Nephron (organoid): ENCODE measurements at regions not wholly inside any gene's neighbourhood (a gene's known extent, or its start where the extent isn't known, plus 50 kb on each side); places are given as distances from the start of the nearest gene placed in this dataset.

Experiments used
- H3K27ac Mint-ChIP-seq, 3 experiments: 2 replicates each; pipeline ENCODE4 v1.8.0; 2020; ENCODE audit warnings: mixed read lengths in 3 of 3, mild to moderate bottlenecking in 2 of 3, moderate library complexity in 1 of 3
- H3K27me3 Mint-ChIP-seq: 2 replicates; pipeline ENCODE4 v1.8.0; 2021; ENCODE audit warnings: low read depth, mild to moderate bottlenecking, moderate library complexity, mixed read lengths
- H3K36me3 Mint-ChIP-seq: 2 replicates; pipeline ENCODE4 v1.8.0; 2020; ENCODE audit warnings: low read depth, mixed read lengths
- H3K4me1 Mint-ChIP-seq: 2 replicates; pipeline ENCODE4 v1.8.0; 2020; ENCODE audit warnings: mixed read lengths
- H3K4me3 Mint-ChIP-seq, 3 experiments: 2 replicates each; pipeline ENCODE4 v1.8.0; 2020; ENCODE audit warnings: mild to moderate bottlenecking in 3 of 3, mixed read lengths in 3 of 3, moderate library complexity in 2 of 3
- H3K9me3 Mint-ChIP-seq: 2 replicates; pipeline ENCODE4 v1.8.0; 2020; ENCODE audit warnings: mixed read lengths
- TF ChIP-seq, protein P1 (sequence below), 3 experiments: fragments of 200-600 bp; sonication (generic); IDR thresholded peaks; one replicate each; pipeline ENCODE4 v1.5.0; 2021; ENCODE audit warnings: antibody characterized with exemption in 3 of 3; ENCODE audit not compliant: unreplicated experiment in 3 of 3

DNA sequence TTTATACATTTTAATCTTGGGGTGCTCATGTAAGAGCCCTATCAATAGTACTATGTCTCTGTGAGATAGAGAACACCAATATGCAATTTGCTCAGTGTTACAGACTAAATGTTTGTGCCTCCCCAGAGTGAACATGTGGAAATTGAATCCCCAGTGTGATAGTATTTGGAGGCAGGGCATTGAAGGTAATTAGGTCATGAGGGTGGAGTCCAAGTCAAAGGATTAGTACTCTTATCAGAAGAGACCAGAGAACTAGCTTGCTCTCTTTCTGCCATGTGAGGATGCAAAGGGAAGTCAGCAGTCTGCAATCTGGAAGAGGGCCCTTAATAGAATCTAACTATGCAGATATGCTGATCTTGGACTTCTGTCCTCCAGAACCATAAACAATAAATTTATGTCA, 1317.0 kb downstream of the STIM2 start:
- Mint-ChIP-seq H3K4me3 (no peak overlapping the region), H3K36me3 (no peaks in the 10 kb centered on the region), H3K4me1 (no peaks in the 10 kb centered on the region), H3K27ac (no peak overlapping the region), H3K27me3 (no peaks in the 10 kb centered on the region), H3K9me3 (no peaks in the 10 kb centered on the region)
- TF ChIP-seq, protein P1, sequence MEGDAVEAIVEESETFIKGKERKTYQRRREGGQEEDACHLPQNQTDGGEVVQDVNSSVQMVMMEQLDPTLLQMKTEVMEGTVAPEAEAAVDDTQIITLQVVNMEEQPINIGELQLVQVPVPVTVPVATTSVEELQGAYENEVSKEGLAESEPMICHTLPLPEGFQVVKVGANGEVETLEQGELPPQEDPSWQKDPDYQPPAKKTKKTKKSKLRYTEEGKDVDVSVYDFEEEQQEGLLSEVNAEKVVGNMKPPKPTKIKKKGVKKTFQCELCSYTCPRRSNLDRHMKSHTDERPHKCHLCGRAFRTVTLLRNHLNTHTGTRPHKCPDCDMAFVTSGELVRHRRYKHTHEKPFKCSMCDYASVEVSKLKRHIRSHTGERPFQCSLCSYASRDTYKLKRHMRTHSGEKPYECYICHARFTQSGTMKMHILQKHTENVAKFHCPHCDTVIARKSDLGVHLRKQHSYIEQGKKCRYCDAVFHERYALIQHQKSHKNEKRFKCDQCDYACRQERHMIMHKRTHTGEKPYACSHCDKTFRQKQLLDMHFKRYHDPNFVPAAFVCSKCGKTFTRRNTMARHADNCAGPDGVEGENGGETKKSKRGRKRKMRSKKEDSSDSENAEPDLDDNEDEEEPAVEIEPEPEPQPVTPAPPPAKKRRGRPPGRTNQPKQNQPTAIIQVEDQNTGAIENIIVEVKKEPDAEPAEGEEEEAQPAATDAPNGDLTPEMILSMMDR (IDR thresholded peaks at IDR 0.05; ENCODE audit: unreplicated experiment in 3 of 3): no peak

DNA sequence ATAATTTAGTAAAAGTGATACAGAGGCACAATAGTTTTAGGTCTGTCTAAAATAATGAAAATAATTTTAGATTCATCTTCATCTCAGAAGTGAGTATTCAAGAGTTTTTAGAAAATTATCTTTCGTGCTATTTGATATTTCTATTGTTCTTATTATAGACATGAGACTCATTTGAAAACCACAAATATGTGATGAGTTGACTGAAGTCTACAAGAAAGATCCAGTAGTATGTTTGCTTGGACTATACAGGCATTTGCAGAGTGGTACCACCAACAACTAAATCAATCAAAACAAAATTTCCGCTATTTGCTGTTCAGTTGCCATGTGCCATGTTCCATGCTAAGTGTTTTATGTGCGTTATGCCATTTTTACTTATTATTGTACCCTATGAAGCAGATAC, 1318.5 kb downstream of the STIM2 start:
- H3K4me1 Mint-ChIP-seq: no peaks in the 10 kb centered on the region
- H3K27ac Mint-ChIP-seq: no peak overlapping the region
- H3K36me3 Mint-ChIP-seq: no peaks in the 10 kb centered on the region

DNA sequence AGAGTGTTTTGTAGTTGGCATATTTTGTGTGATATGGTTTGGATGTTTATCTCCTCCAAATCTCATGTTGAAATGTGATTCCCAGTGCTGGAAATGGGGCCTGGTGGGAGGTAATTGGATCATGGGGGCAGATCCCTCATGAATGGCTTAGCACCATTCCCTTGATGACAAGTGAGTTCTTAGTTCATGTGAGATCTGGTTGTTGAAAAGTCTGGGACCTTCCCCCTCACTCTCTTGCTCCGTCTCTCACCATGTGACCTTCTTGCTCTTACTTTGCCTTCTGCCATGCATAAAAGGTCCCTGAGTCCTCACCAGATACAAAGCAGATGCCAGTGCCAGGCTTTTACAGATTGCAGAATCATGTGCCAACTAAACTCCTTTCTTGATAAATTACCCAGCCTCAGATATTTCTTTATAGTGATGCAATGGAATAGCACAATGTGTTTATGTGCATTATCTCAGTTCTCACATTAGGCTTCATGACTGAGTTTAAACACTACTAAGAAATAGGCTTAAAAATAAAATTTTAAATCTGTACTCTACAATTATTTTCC, 1348.8 kb downstream of the STIM2 start:
- Mint-ChIP-seq H3K4me1 (no peaks in the 10 kb centered on the region), H3K36me3 (no peaks in the 10 kb centered on the region), H3K4me3 (no peak overlapping the region), H3K27me3 (no peaks in the 10 kb centered on the region), H3K9me3 (peaks cover 8% of the 10 kb centered on the region), H3K27ac (no peak overlapping the region)
- TF ChIP-seq, protein P1 (IDR thresholded peaks at IDR 0.05; ENCODE audit: unreplicated experiment in 3 of 3): no peak

More for the DNA sequence above, 1318.5 kb downstream of the STIM2 start:
- Mint-ChIP-seq H3K27me3 (no peaks in the 10 kb centered on the region), H3K4me3 (no peak overlapping the region), H3K9me3 (no peaks in the 10 kb centered on the region)
- TF ChIP-seq, protein P1 (IDR thresholded peaks at IDR 0.05; ENCODE audit: unreplicated experiment in 3 of 3): no peak

DNA sequence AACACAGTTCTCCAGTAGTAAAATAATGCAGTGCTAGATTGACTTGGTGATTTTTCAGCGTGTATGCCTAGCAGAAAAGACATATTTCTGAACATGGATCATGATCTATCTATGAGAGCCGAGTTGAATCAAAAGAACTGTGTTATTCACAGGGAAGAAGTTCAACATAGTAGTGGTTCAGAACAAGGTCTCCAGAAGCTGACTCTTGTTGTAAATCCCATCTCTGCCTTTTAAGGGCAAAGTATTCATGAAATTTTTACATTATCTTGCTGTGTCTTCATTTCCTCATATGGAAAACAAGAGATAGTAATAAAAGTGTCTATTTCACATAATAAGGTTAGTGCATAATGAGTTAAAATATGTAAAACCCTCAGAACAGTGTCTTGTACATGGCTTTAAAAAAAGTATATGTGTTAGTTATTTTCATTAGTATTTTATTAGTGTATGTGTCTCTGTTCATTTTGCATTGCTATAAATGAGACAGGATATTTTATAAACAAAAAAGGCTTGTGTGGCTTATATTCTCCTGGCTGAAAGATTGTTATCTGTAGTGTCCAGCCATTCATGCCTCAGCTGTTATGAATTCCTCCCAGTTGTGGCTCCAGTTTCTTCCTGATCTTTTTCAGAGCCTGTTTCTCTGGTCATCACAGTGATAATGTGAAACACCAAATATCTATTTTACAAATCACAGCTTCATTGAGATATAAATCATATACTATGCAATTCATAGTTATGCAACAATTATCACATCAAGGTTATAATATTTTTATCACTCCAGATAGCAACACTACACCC, 1351.2 kb downstream of the STIM2 start:
- H3K27me3 Mint-ChIP-seq: no peaks in the 10 kb centered on the region
- no peaks in the 10 kb centered on the region for H3K4me1 Mint-ChIP-seq
- no peaks in the 10 kb centered on the region for H3K9me3 Mint-ChIP-seq
- TF ChIP-seq, protein P1 (IDR thresholded peaks at IDR 0.05; ENCODE audit: unreplicated experiment in 3 of 3): no peak
- H3K4me3 Mint-ChIP-seq: no peak overlapping the region
- H3K36me3 Mint-ChIP-seq: no peaks in the 10 kb centered on the region
- H3K27ac Mint-ChIP-seq: peak overlapping the region; percentile 72 to 79 (median 75)

DNA sequence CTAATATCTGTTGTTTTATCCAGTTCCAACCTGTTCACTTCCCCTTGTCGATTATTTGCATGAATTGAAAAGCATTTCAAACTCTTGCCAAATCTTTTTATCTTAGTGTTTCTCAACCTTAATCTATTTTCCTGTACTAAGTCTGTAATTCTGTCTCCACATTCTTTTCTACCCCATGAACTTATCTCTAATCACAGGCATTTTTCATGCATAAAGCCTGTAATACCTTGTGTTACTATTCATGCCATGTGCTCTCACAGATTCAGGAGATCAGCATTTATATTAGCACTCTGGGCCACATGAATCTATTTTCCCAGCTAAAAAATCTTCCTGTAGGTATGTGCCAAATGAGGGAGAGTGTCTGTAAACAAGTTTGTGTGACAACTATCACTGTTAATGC, 1360.9 kb downstream of the STIM2 start:
- H3K9me3 Mint-ChIP-seq: no peaks in the 10 kb centered on the region
- TF ChIP-seq, protein P1 (IDR thresholded peaks at IDR 0.05; ENCODE audit: unreplicated experiment in 3 of 3): no peak
- no peaks in the 10 kb centered on the region for H3K36me3 Mint-ChIP-seq
- no peak overlapping the region for H3K4me3 Mint-ChIP-seq
- H3K4me1 Mint-ChIP-seq: no peaks in the 10 kb centered on the region
- no peak overlapping the region for H3K27ac Mint-ChIP-seq
- no peaks in the 10 kb centered on the region for H3K27me3 Mint-ChIP-seq

DNA sequence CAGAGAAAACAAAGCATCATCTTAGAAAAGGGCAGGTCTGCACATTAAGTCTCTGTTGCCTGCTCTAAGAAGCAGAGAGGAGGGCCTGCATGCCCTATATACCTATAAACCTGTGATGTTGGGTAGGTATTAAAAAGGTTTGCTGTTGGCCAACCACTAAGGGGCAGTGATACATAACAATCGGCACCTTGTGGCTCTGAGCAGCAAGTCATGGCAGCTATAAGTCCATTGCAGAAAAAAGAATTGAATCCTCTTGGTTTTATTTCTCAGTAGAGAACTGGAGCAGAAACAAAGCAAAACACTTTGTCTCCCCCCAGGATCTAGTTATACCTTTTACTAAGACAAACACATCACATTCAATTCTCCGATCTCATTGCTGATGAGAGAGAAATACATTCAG, 1364.4 kb downstream of the STIM2 start:
- Mint-ChIP-seq H3K36me3 (no peaks in the 10 kb centered on the region), H3K4me1 (peaks cover 9% of the 10 kb centered on the region), H3K4me3 (no peak overlapping the region), H3K27ac (no peak overlapping the region), H3K9me3 (no peaks in the 10 kb centered on the region), H3K27me3 (no peaks in the 10 kb centered on the region)
- TF ChIP-seq, protein P1 (IDR thresholded peaks at IDR 0.05; ENCODE audit: unreplicated experiment in 3 of 3): peak in 2 of 3 experiments; percentile 23 to 44
